HCEC 1CT (cell line): ENCODE measurements at regions not wholly inside any gene's neighbourhood (a gene's known extent, or its start where the extent isn't known, plus 50 kb on each side); places are given as distances from the start of the nearest gene placed in this dataset.
"Not testable (repeated sequence)": the region's sequence is repeated elsewhere in the genome, so short reads cannot be mapped to it uniquely, and the experiment has no call there.

ENCODE experiments used
- DNase-seq: peaks from one replicate; pipeline ENCODE4 v3.0.0-alpha.2; 2017

- peak; percentile 58 for DNase-seq
Observed at GRCh38 chr6:130676077-130676772, 151.0 kb upstream of the SMLR1 start.

- no peak for DNase-seq
Observed at GRCh38 chr6:130676773-130677144, 150.4 kb upstream of the SMLR1 start.

GRCh38 chr6:130677312-130677711, 149.9 kb upstream of the SMLR1 start:
- no peak for DNase-seq

GRCh38 chr6:130677766-130678165, 149.4 kb upstream of the SMLR1 start:
- DNase-seq: no peak

- DNase-seq: peak; percentile 48
Observed at GRCh38 chr6:130679684-130680083, 147.5 kb upstream of the SMLR1 start.

GRCh38 chr6:130680116-130680515, 147.1 kb upstream of the SMLR1 start:
- peak; percentile 32 for DNase-seq

- DNase-seq: peak; percentile 88
Observed at GRCh38 chr6:130681028-130681427, 146.2 kb upstream of the SMLR1 start.

GRCh38 chr6:130682066-130682465, 145.1 kb upstream of the SMLR1 start:
- no peak for DNase-seq

- no peak for DNase-seq
Observed at GRCh38 chr6:130683761-130684517, 143.3 kb upstream of the SMLR1 start.

GRCh38 chr6:130692659-130693058, 134.5 kb upstream of the SMLR1 start:
- DNase-seq: no peak

- DNase-seq: no peak
Observed at GRCh38 chr6:130693944-130694343, 133.3 kb upstream of the SMLR1 start.

- DNase-seq: no peak
Observed at GRCh38 chr6:130694606-130695005, 132.6 kb upstream of the SMLR1 start.

- DNase-seq: peak; percentile 39
Observed at GRCh38 chr6:130696806-130697205, 130.4 kb upstream of the SMLR1 start.

GRCh38 chr6:130697271-130697994, 129.8 kb upstream of the SMLR1 start:
- peak; percentile 18 for DNase-seq

- DNase-seq: peak; percentile 56
Observed at GRCh38 chr6:130697995-130698535, 129.1 kb upstream of the SMLR1 start.

GRCh38 chr6:130699742-130700141, 127.5 kb upstream of the SMLR1 start:
- no peak for DNase-seq

- DNase-seq: no peak
Observed at GRCh38 chr6:130700397-130700796, 126.8 kb upstream of the SMLR1 start.

GRCh38 chr6:130708338-130708737, 118.9 kb upstream of the SMLR1 start:
- peak; percentile 3 for DNase-seq

GRCh38 chr6:130711641-130712040, 115.6 kb upstream of the SMLR1 start:
- DNase-seq: not testable (repeated sequence)

GRCh38 chr6:130713144-130713543, 114.1 kb upstream of the SMLR1 start:
- DNase-seq: no peak

- no peak for DNase-seq
Observed at GRCh38 chr6:130715058-130715457, 112.1 kb upstream of the SMLR1 start.

- DNase-seq: no peak
Observed at GRCh38 chr6:130716466-130716865, 110.7 kb upstream of the SMLR1 start.

GRCh38 chr6:130717657-130718056, 109.5 kb upstream of the SMLR1 start:
- DNase-seq: no peak
